ENCODE measurements at regions not wholly inside any gene's neighbourhood (a gene's known extent, or its start where the extent isn't known, plus 50 kb on each side); places are given as distances from the start of the nearest gene placed in this dataset.

- TF ChIP-seq POLR2A (IDR thresholded peaks at IDR 0.05; ENCODE audit: low read depth, low read length) (no peak), TAF1 (IDR thresholded peaks at IDR 0.05; ENCODE audit: borderline replicate concordance, low read depth, low read length) (no peak)
Observed at GRCh38 chr2:173468266-173468793, 113.7 kb downstream of the CDCA7 start.

Measured in GM12892 (cell line).